Bronchial epithelial cell (primary cell): ENCODE measurements at regions not wholly inside any gene's neighbourhood (a gene's known extent, or its start where the extent isn't known, plus 50 kb on each side); places are given as distances from the start of the nearest gene placed in this dataset.

Experiments used
- DNase-seq: peaks from one replicate; pipeline ENCODE4 v3.0.0-alpha.2; 2010; ENCODE audit warnings: low read depth
- FAIRE-seq: peaks from 2 replicates; lab custom pipeline; 2011; peaks lifted over from hg19 to GRCh38; lab: Jason Lieb, UNC
- H3K27me3 ChIP-seq: 2 replicates; pipeline ENCODE4 v1.5.1; 2011; ENCODE audit warnings: low read length; ENCODE audit not compliant: control insufficient read depth, insufficient read depth
- H3K36me3 ChIP-seq: 2 replicates; pipeline ENCODE4 v1.5.1; 2011; ENCODE audit warnings: low read length; ENCODE audit not compliant: control insufficient read depth, insufficient read depth
- H3K4me3 ChIP-seq: 2 replicates; pipeline ENCODE4 v1.5.1; 2011; ENCODE audit warnings: mild to moderate bottlenecking, low read depth, low read length, control low read depth
- CTCF ChIP-seq: IDR thresholded peaks from 2 replicates; pipeline ENCODE4 v1.5.1; 2011; ENCODE audit warnings: mild to moderate bottlenecking, moderate library complexity, low read length, control low read depth, inconsistent platforms; ENCODE audit not compliant: insufficient read depth, severe bottlenecking

- no peak for TF ChIP-seq CTCF
- Histone ChIP-seq H3K36me3 (no peaks in the 10 kb centered on the region), H3K4me3 (no peak overlapping the region), H3K27me3 (no peaks in the 10 kb centered on the region)
- DNase-seq: no peak
- no peak for FAIRE-seq
Measured at GRCh38 chr20:17010181-17010580, 216.7 kb upstream of the PCSK2 start.

- TF ChIP-seq CTCF: no peak
- H3K4me3 ChIP-seq: no peak overlapping the region
- FAIRE-seq (no peak), DNase-seq (no peak)
- H3K27me3 ChIP-seq: no peaks in the 10 kb centered on the region
- H3K36me3 ChIP-seq: no peaks in the 10 kb centered on the region
Measured at GRCh38 chr20:17012546-17013226, 214.2 kb upstream of the PCSK2 start.

GRCh38 chr20:17014217-17014616 lies 212.6 kb upstream of the PCSK2 start:
- TF ChIP-seq CTCF: no peak
- no peak for FAIRE-seq

GRCh38 chr20:17014756-17015366 lies 212.0 kb upstream of the PCSK2 start:
- H3K36me3 ChIP-seq: no peaks in the 10 kb centered on the region
- no peak for TF ChIP-seq CTCF
- H3K27me3 ChIP-seq: no peaks in the 10 kb centered on the region
- DNase-seq: no peak
- no peak overlapping the region for H3K4me3 ChIP-seq
- FAIRE-seq: no peak

More at GRCh38 chr20:17014217-17014616, 212.6 kb upstream of the PCSK2 start:
- no peaks in the 10 kb centered on the region for H3K36me3 ChIP-seq
- H3K27me3 ChIP-seq: no peaks in the 10 kb centered on the region
- no peak for DNase-seq
- no peak overlapping the region for H3K4me3 ChIP-seq

- DNase-seq: no peak
- FAIRE-seq: no peak
- TF ChIP-seq CTCF: no peak
- Histone ChIP-seq H3K4me3 (no peak overlapping the region), H3K36me3 (no peaks in the 10 kb centered on the region), H3K27me3 (no peaks in the 10 kb centered on the region)
Measured at GRCh38 chr20:17017232-17017631, 209.6 kb upstream of the PCSK2 start.
